MCF 10A (cell line): ENCODE measurements at regions not wholly inside any gene's neighbourhood (a gene's known extent, or its start where the extent isn't known, plus 50 kb on each side); places are given as distances from the start of the nearest gene placed in this dataset.
A peak's percentile ranks its signal among the peaks of the same experiment; 100 is the strongest.

Experiments used
- BruUV-seq: library from RNA; stranded (reverse); fragments of 400-500 nt; replicated peaks from 2 replicates; lab custom pipeline; 2021; lab: Mats Ljungman, UMichigan
- CTCF ChIA-PET: fragments of 300-600 bp; sonication (Branson Sonifier 250); formaldehyde crosslinking; extraction: SDS; loops from one replicate; lab custom pipeline; 2021; ENCODE audit warnings: antibody characterized with exemption, inconsistent platforms; lab: Yijun Ruan, JAX
- POLR2A ChIA-PET: fragments of 300-600, 350-650 bp; sonication (Branson Sonifier 250); formaldehyde crosslinking; extraction: SDS; loops from one replicate; lab custom pipeline; 2020; ENCODE audit warnings: antibody characterized with exemption, inconsistent platforms; lab: Yijun Ruan, JAX
- DNase-seq: peaks from one replicate; pipeline ENCODE4 v3.0.0-alpha.2; 2018; ENCODE audit not compliant: unreplicated experiment
- H3K27ac Mint-ChIP-seq: one replicate; pipeline ENCODE4 v1.8.0; 2022; ENCODE audit warnings: mild to moderate bottlenecking, low read depth, mixed read lengths; ENCODE audit not compliant: unreplicated experiment
- H3K27me3 Mint-ChIP-seq: one replicate; pipeline ENCODE4 v1.8.0; 2022; ENCODE audit warnings: mixed read lengths; ENCODE audit not compliant: insufficient read depth, unreplicated experiment
- H3K36me3 Mint-ChIP-seq: one replicate; pipeline ENCODE4 v1.8.0; 2022; ENCODE audit warnings: mild to moderate bottlenecking, moderate library complexity, mixed read lengths; ENCODE audit not compliant: insufficient read depth, unreplicated experiment
- H3K4me1 Mint-ChIP-seq: one replicate; pipeline ENCODE4 v1.8.0; 2022; ENCODE audit warnings: mixed read lengths; ENCODE audit not compliant: insufficient read depth, unreplicated experiment
- H3K4me3 Mint-ChIP-seq: one replicate; pipeline ENCODE4 v1.8.0; 2022; ENCODE audit warnings: mild to moderate bottlenecking, moderate library complexity, mixed read lengths; ENCODE audit not compliant: unreplicated experiment
- H3K9me3 Mint-ChIP-seq: one replicate; pipeline ENCODE4 v1.8.0; 2022; ENCODE audit warnings: mixed read lengths; ENCODE audit not compliant: unreplicated experiment
- intact Hi-C: fragments of 100-400 bp; cut with micrococcal nuclease; formaldehyde crosslinking; loops from 2 replicates; pipeline ENCODE4 v1.14.1; 2022
- TF ChIP-seq, protein P1 (sequence below): fragments of 200-600 bp; IDR thresholded peaks from one replicate; pipeline ENCODE4 v1.8.0; 2022; ENCODE audit warnings: antibody characterized with exemption, mild to moderate bottlenecking; ENCODE audit not compliant: unreplicated experiment

DNA sequence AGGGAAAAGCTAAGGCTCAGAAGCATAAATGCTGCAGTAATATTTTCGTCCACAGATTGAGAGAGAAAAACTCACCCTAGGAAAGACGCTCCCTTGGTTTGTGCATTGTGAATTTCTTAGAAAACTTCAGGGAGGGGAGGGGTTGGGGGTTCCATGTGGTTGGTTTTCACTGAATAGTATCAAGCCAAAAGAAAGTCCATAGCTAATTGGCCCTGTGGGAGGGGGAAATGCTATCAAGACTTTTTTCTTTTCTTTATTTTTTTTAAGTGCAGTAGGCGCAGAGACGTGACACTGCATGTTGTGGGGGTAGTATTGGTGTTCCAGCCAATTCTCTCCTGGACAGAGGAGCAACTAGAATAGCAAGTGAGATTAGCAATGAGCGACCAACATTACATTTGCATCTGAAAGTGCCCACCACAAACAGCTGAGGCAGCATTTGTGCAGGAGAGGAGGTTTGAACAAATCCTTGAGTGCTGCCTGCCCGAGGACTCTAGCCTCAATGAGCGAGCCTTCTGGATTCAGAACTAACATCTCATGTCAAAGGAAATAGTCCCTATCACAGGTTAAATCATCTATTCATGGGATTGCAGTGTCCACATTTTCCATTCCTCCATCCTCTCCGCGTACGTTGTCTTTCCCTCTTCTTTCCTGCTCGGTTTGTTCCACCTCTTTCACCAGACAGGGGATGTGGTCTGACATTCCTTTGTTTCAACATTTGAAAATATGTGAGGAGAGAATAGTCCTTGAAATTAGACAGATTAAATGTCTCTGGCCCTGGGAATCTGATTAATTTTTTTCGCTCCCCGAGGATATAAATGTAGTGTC, 118.0 kb upstream of the MARK1 start:
- POLR2A ChIA-PET = interaction anchor here (0.6 kb wide), 3 partner anchors 13 to 1351 kb away, joined by 3 to 5 read pairs (median 3); no protein-coding TSS in a partner anchor
- Mint-ChIP-seq H3K9me3 (no peaks in the 10 kb centered on the region), H3K27me3 (no peaks in the 10 kb centered on the region), H3K27ac (no peak overlapping the region), H3K4me1 (no peaks in the 10 kb centered on the region), H3K4me3 (no peak overlapping the region), H3K36me3 (no peaks in the 10 kb centered on the region)
- intact Hi-C loops = no loop called here
- DNase-seq = no peak
- TF ChIP-seq, protein P1, sequence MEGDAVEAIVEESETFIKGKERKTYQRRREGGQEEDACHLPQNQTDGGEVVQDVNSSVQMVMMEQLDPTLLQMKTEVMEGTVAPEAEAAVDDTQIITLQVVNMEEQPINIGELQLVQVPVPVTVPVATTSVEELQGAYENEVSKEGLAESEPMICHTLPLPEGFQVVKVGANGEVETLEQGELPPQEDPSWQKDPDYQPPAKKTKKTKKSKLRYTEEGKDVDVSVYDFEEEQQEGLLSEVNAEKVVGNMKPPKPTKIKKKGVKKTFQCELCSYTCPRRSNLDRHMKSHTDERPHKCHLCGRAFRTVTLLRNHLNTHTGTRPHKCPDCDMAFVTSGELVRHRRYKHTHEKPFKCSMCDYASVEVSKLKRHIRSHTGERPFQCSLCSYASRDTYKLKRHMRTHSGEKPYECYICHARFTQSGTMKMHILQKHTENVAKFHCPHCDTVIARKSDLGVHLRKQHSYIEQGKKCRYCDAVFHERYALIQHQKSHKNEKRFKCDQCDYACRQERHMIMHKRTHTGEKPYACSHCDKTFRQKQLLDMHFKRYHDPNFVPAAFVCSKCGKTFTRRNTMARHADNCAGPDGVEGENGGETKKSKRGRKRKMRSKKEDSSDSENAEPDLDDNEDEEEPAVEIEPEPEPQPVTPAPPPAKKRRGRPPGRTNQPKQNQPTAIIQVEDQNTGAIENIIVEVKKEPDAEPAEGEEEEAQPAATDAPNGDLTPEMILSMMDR = no peak
- CTCF ChIA-PET = interaction anchor here (0.6 to 0.9 kb wide), 2 partner anchors 130 to 367 kb away, joined by 3 read pairs; no protein-coding TSS in a partner anchor
- no TSS peak for BruUV-seq

DNA sequence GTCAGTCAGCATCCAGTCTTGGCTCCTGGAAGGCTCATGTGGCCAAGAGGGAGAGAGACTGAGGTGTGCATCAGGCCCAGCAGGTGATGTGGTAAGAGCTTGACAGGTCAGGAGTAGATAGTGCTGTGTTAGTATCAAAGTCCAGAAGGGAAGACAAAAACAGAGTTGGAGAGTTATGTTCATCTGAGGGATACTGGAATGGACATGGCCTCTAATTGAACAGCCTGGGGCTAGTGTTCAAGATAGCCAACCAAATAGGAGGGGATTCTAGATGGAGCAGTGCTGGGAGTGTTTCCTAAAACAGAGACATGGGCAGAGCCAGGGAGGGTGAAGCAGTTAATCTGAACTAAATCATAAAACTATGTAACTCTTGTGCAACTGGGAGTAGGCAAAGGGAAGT, 120.7 kb upstream of the MARK1 start:
- TF ChIP-seq, protein P1 = no peak
- Mint-ChIP-seq H3K4me3 (no peak overlapping the region), H3K36me3 (no peaks in the 10 kb centered on the region), H3K27me3 (no peaks in the 10 kb centered on the region), H3K4me1 (no peaks in the 10 kb centered on the region), H3K9me3 (no peaks in the 10 kb centered on the region), H3K27ac (no peak overlapping the region)
- no TSS peak for BruUV-seq
- POLR2A ChIA-PET = interaction anchor here (1.4 to 1.8 kb wide), 2 partner anchors 16 to 70 kb away, joined by 4 to 5 read pairs; no protein-coding TSS in a partner anchor
- CTCF ChIA-PET = interaction anchor here (1.8 kb wide), 1 partner anchor 111 kb away, joined by 5 read pairs; no protein-coding TSS in a partner anchor
- DNase-seq = no peak
- intact Hi-C loops = no loop called here

DNA sequence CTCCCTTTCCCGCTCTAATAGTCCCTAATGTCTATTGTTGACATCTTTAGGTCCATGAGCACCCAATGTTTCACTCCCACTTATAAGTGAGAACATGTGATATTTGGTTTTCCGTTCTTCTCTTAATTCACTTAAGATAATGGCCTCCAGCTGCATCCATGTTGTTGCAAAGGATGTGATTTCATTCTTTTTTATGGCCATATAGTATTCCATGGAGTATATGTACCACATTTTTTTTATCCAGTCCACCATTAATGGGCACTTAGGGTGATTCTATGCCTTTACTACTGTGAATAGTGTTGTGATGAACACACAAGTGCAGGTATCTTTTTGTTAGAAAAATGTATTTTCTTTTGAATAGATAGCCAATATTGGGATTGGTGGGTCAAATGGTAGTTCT, 126.0 kb upstream of the RAB3GAP2 start:
- Mint-ChIP-seq H3K27me3 (peaks cover 10% of the 10 kb centered on the region), H3K36me3 (no peaks in the 10 kb centered on the region), H3K4me1 (peaks cover 7% of the 10 kb centered on the region), H3K9me3 (no peaks in the 10 kb centered on the region), H3K4me3 (no peak overlapping the region), H3K27ac (no peak overlapping the region)
- TF ChIP-seq, protein P1 = no peak
- DNase-seq = no peak
- BruUV-seq = no TSS peak
- POLR2A ChIA-PET = interaction anchor here (0.7 kb wide), 1 partner anchor 8 kb away, joined by 4 read pairs; no protein-coding TSS in a partner anchor
- intact Hi-C loops = no loop called here
- CTCF ChIA-PET = no interaction called here

DNA sequence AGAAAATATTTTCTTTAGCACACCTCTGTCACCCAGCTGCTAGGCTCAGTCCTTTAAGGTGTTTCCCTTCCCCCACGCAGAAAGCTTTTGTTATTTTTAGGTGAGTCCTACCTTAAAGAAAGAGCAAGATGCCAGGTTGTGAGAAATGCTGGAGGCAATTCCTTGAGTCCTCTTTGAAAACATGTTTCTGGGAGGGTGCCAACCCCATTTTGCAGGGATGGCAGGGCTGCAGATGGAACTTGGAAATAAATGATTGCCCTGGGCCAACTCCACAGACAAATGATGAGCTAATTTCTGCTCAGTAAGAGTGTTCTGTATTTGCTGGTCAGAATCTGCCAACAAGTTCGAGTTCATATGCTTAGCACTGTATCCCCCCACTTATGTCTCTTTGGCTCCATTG, 119.2 kb upstream of the RAB3GAP2 start:
- H3K36me3 Mint-ChIP-seq = no peaks in the 10 kb centered on the region
- peaks cover 33% of the 10 kb centered on the region for H3K4me1 Mint-ChIP-seq
- peaks cover 10% of the 10 kb centered on the region for H3K27me3 Mint-ChIP-seq
- CTCF ChIA-PET = interaction anchor here (0.6 to 1.6 kb wide), 14 partner anchors 17 to 1377 kb away, joined by 3 to 8 read pairs (median 5); no protein-coding TSS in a partner anchor
- intact Hi-C loops = no loop called here
- POLR2A ChIA-PET = interaction anchor here (0.6 to 1.8 kb wide), 18 partner anchors 13 to 640 kb away, joined by 3 to 25 read pairs (median 3); no protein-coding TSS in a partner anchor
- H3K4me3 Mint-ChIP-seq = no peak overlapping the region
- peak; percentile 97 for DNase-seq
- no TSS peak for BruUV-seq
- H3K9me3 Mint-ChIP-seq = no peaks in the 10 kb centered on the region
- H3K27ac Mint-ChIP-seq = no peak overlapping the region
- TF ChIP-seq, protein P1 = no peak
